GM06990 (cell line): ENCODE measurements at regions not wholly inside any gene's neighbourhood (a gene's known extent, or its start where the extent isn't known, plus 50 kb on each side); places are given as distances from the start of the nearest gene placed in this dataset.
"Not testable (repeated sequence)": the region's sequence is repeated elsewhere in the genome, so short reads cannot be mapped to it uniquely, and the experiment has no call there.

ENCODE experiments used
- DNase-seq: peaks from one replicate; pipeline ENCODE4 v3.0.0-alpha.2; 2011; ENCODE audit not compliant: insufficient read length; ENCODE audit errors: extremely low read depth
- H3K27me3 ChIP-seq: replicated peaks from 2 replicates; pipeline ENCODE4 v1.6.0; 2011; ENCODE audit warnings: low read length; ENCODE audit not compliant: control insufficient read depth, insufficient read depth
- H3K36me3 ChIP-seq: 2 replicates; pipeline ENCODE4 v1.5.1; 2011; ENCODE audit warnings: low read length; ENCODE audit not compliant: control insufficient read depth, insufficient read depth
- H3K4me3 ChIP-seq: replicated peaks from 2 replicates; pipeline ENCODE4 v1.5.1; 2011; ENCODE audit warnings: low read depth, mild to moderate bottlenecking, control low read depth, low read length
- TF ChIP-seq, protein P1 (sequence below): IDR thresholded peaks from 2 replicates; pipeline ENCODE4 v1.5.1; 2011; ENCODE audit warnings: low read length, control low read depth, mild to moderate bottlenecking, inconsistent platforms; ENCODE audit not compliant: insufficient read depth, poor library complexity, severe bottlenecking

DNA sequence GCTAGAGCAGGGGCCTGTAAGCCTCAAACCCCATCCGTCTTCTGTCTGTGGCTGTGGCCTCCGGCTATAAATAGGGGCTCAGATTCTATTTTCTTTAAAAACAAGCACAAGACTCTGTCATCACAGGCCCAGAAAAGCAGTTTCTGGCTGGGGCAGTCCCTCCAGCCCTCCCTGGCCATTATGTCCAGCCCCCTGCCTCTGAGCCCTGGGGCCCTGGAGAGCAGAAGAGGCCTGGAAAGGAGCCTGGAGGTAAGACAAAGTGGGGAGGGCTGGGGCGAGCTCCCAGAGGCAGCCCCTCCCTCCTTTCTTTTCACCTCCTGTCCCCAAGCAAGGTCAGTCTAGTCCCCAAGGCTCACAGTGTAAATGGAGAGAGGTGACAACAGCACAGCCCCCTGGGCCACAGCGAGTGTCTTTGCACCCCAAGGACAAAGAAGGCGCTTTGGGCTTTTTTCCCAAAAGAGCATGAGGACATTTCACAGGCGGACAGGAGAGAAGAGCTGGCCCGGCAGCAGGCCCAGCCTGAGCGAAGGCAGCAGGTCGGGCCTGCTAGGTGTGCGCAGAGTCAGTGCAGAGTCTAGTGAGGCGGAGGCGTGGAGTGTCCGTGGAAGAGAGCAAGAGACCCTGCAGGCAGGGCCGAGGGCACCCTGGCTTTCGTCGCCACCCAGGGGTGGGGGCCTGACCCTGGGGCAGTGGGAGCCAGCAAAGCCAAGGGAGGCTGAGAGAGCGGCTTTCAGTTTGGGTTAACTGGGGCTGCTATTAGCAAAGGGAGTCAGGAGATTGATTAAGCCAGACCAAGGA, 188.3 kb downstream of the TBC1D2B start:
- H3K4me3 ChIP-seq = no peak overlapping the region
- H3K36me3 ChIP-seq = no peaks in the 10 kb centered on the region
- TF ChIP-seq, protein P1, sequence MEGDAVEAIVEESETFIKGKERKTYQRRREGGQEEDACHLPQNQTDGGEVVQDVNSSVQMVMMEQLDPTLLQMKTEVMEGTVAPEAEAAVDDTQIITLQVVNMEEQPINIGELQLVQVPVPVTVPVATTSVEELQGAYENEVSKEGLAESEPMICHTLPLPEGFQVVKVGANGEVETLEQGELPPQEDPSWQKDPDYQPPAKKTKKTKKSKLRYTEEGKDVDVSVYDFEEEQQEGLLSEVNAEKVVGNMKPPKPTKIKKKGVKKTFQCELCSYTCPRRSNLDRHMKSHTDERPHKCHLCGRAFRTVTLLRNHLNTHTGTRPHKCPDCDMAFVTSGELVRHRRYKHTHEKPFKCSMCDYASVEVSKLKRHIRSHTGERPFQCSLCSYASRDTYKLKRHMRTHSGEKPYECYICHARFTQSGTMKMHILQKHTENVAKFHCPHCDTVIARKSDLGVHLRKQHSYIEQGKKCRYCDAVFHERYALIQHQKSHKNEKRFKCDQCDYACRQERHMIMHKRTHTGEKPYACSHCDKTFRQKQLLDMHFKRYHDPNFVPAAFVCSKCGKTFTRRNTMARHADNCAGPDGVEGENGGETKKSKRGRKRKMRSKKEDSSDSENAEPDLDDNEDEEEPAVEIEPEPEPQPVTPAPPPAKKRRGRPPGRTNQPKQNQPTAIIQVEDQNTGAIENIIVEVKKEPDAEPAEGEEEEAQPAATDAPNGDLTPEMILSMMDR = no peak
- no peak for DNase-seq
- H3K27me3 ChIP-seq = no peaks in the 10 kb centered on the region; the same call in 1 of the 2 replicates

DNA sequence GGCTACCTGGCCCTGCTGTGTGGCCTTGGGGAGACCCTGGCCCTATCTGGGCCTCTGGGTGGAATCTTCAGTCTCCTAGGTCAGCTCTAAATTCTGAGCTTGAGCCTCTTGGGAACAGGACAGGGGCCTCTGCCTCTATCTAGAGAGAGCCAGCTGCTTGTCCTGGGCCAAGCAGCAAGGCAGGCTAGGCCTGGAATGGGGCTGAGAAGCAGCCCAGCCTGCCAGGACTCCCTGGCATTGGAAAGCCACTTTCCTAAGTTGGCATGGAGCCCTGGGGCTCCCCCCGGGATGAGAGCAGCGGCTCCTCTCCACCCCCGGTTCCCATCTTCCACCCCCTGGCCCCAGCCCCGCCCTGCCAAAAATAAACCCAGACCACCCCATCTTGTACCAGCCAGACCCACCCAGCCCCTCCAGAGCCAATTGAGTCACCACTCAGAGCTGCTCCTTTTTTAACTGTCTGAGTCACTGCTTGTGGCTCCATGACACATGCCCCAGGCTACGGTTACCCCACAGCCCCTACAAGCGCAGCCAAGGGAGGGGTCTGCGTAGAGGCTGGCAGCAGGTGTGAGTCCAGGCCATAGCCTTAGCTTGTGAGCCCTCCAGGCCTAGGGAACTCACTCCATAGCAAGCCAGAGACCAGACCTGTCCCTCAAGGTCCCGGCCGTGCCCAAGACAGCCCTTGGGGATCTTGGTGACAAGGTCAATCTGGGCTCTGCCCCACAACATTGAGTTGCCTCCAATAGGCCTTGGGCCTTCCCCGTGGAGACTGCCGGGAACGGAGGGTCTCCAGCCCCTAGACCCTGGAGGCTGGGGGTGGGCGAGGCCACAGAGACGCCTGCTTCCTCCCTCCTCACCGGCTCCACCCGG, 189.7 kb downstream of the TBC1D2B start:
- DNase-seq, H3K36me3 ChIP-seq, H3K4me3 ChIP-seq, H3K27me3 ChIP-seq: not testable (repeated sequence)

DNA sequence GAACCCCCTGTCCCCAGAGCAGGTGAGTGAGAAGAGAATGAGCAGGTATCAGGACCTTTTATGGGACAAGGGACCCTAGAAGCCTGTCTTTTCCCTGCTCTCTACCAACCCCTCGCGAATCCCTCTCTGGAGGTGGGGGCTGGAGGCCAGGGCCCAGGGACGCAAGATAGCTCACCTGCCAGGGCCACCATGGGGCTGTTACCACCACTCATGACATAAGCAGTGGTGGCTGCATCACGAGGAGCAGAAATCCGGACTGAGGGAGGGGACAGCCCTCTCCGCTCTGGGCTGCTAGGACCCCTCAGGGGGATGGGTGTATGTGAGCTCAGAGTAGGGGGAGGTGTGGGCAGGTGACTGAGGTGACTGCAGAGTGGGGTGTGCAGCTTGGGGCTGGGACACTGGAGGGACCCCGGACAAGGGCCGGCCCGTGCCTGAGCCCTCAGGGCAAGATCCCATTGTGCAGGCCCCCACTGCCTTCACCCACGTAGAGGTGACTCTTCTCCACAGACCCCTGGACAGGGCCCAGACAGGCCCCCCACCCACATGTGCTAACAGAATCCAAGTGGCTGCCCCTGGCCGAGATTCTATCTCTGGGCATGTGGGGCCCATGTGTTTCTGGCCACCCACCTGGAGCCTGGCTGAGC, 190.6 kb downstream of the TBC1D2B start:
- no peak for DNase-seq
- TF ChIP-seq, protein P1 = no peak
- no peaks in the 10 kb centered on the region for H3K36me3 ChIP-seq
- H3K4me3 ChIP-seq = no peak overlapping the region
- no peaks in the 10 kb centered on the region; the same call in 1 of the 2 replicates for H3K27me3 ChIP-seq

DNA sequence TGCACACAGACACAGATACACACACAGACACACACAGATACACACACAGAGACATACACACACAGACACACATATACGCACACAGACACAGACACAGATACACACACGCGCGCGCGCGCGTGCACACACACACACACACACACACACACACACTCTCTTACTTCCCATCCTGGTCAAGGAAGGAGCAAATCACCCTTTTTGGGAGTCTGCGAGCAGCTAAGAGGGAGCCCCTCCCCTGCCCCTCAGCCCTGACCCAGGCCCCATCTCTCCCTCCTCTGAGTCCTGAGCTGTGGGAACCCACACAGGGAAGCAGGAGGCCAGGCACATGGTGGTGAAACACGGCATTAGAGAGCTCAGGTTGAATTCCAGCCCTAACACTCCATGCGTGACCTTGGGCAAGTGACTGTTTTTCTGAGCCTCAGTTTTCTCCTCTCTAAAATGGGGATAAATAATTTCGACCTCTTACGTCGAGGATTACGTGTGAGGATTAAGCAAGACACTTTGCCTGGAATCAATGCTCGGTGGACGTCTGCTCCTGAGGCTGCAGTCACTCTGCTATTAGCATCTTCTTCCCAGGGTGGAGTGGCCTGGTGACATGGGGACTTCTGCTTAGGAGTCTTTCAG, 191.5 kb downstream of the TBC1D2B start:
- H3K27me3 ChIP-seq, DNase-seq, H3K4me3 ChIP-seq, H3K36me3 ChIP-seq: not testable (repeated sequence)

DNA sequence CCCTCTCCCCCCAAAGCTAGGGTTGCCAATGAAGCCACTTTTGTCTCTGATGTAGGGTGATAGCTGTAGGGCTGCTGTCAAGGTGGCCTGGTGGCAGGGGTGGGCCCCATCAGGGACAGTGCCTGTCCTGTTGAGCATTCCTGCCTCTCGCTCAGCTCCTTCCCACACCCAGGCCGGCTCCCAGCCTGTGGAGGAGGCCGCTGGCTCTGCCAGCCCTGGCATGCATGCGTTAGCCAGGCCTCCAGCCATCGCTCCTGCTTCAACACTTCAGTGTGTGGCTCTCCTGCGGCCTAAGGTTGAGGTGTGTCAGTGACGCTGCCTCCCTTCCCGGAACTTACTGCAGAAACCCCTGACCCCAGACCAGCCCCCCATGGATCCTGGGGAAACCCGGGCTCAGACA, 194.5 kb downstream of the TBC1D2B start:
- not testable (repeated sequence) for H3K36me3 ChIP-seq, H3K27me3 ChIP-seq, H3K4me3 ChIP-seq, DNase-seq

DNA sequence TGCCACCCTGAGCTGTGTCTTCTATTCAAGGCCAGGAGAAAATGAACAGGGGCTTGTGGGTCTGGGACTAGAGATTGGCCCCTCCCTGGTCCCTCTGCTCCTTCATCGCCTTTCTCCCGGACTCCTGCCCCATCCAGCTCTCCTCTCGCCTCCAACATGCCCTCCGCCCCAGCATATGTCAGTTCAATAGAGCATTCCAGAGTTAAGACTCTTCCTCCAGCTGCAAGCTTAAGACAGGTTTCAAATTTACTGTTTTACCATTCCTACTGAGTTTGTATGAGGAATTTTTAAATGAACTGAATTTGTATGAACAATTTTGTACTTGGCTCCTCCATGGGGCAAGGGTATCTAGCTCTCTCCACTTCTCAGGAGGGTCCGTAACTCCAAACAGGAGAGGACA, 195.6 kb downstream of the TBC1D2B start:
- TF ChIP-seq, protein P1 = no peak
- DNase-seq = no peak
- Histone ChIP-seq H3K27me3 (no peaks in the 10 kb centered on the region), H3K4me3 (no peak overlapping the region), H3K36me3 (no peaks in the 10 kb centered on the region)

DNA sequence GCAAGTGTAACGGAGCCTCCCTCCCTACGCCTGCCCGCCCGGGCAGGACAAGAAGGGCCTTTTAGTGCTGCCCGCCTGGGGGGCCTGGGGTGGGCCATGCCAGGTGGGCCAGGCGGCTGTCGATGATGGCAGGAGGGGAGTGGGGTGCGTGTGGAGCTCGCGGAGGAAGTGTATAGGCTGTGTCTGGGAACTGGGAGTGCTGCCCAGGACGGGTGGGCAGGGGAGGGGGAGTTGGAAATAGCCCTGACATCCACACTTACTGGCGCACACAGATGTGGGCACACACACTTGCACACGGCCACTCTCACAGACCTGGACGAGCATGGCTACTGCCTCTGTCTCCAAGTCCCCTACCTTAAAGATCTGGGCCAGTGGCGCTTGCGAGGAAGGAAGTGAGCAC, 196.0 kb downstream of the TBC1D2B start:
- not testable (repeated sequence) for DNase-seq, H3K36me3 ChIP-seq, H3K4me3 ChIP-seq, H3K27me3 ChIP-seq

DNA sequence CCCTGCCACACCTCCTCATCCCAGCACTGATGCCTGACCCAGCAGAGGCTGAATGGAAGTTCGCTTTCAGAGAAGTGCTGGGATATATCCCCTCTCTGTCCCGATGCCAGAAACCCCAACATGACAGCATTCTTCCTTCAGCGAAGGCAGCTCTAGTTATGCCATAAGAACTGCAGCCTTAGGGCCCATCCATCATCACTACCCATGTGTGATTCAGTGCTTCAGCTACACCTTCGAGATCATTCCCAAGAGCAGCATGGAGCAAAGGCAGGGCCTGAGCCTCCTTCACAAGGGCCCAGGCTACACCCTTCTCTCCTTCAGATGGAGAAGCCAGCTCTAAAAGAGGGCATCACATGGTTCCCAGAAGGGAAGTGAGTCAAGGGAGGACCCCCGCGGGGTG, 198.0 kb downstream of the TBC1D2B start:
- H3K4me3 ChIP-seq, DNase-seq, H3K27me3 ChIP-seq, H3K36me3 ChIP-seq: not testable (repeated sequence)
